ENCODE measurements at regions not wholly inside any gene's neighbourhood (a gene's known extent, or its start where the extent isn't known, plus 50 kb on each side); places are given as distances from the start of the nearest gene placed in this dataset.

- TF ChIP-seq POLR2A (IDR thresholded peaks at IDR 0.05): no peak
- TF ChIP-seq, protein P1, sequence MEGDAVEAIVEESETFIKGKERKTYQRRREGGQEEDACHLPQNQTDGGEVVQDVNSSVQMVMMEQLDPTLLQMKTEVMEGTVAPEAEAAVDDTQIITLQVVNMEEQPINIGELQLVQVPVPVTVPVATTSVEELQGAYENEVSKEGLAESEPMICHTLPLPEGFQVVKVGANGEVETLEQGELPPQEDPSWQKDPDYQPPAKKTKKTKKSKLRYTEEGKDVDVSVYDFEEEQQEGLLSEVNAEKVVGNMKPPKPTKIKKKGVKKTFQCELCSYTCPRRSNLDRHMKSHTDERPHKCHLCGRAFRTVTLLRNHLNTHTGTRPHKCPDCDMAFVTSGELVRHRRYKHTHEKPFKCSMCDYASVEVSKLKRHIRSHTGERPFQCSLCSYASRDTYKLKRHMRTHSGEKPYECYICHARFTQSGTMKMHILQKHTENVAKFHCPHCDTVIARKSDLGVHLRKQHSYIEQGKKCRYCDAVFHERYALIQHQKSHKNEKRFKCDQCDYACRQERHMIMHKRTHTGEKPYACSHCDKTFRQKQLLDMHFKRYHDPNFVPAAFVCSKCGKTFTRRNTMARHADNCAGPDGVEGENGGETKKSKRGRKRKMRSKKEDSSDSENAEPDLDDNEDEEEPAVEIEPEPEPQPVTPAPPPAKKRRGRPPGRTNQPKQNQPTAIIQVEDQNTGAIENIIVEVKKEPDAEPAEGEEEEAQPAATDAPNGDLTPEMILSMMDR (IDR thresholded peaks at IDR 0.05): no peak
Observed at GRCh38 chr9:87036506-87036905, 89.2 kb upstream of the GAS1 start.
